Nucleus accumbens (tissue), 56 donors: ENCODE measurements at regions not wholly inside any gene's neighbourhood (a gene's known extent, or its start where the extent isn't known, plus 50 kb on each side); places are given as distances from the start of the nearest gene placed in this dataset.

ENCODE experiments used
- DNase-seq, 56 donors: peaks; one replicate each; lab custom pipeline; 2025; lab: John Stamatoyannopoulos, UW

DNA sequence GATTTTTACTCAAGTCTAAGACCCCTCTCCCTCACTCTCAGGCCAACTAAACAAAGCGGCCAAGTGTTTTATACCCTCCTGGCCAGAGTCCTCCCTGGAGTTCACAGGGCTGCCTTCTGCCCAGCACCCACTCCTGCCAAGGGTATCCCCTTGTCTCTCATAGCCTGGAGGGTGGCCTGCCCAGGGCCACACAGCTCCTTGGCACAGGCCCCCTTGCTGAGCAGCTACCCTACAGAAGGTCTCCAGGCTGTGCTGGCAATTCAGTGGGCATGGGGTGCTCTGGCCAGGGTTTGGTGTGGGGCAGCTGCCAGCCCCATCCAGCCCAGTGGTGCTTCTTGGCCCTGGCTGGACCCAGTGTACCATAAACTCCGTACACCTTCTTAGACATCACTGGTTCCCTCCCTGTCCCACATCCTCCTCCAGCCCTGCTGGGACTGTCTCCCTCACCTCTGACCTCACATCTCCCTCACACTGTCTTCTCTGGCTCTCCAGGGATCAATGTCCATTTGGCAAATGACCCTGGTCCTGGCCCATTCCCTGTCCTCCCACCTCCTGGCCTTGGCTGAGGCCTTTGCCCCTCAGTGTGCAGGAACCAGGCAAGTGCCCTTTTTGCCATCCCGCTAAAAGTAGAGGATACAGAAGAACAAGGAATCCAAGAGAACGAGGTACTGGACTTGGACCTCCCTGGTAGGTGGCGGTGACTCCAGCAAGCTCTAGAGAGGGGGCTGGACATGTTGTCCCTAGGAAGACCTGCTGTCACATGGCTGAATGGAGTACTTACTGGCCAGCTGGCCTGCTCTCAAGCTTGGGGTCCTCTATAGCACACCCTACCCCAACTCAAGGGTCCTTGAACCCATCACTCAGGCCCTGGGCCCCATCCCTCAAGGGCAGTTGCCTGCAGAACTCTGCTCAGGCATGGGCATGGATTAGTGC is 50.0 kb upstream of the TRPM1 start:
- DNase-seq: no peak

GRCh38 chr15:31153531-31153930 is 52.0 kb upstream of the TRPM1 start:
- no peak for DNase-seq

DNA sequence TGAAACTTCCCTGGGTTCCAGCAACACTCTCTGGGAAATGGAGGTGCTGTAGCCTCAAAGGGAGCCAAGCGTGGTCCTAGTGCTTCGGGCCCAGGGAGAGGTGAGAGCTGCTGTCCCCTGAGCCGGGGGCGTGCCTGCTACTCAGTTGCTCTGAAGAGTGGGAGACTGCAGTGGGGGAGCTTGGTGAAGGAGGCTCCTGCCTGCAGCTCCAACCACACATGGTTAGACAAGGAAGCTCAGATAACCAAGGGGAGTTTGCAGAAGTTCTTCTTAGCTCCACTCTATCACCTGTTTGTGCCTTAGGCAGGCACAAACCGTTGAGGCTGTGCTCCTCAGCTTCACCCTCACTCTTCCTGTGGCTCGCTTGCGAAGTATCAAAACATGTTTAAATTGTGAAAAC is 53.6 kb upstream of the TRPM1 start:
- DNase-seq: no peak

- no peak for DNase-seq
These were observed 54.7 kb upstream of the TRPM1 start for GRCh38 chr15:31156226-31156625.

- no peak for DNase-seq
These were observed 55.3 kb upstream of the TRPM1 start for GRCh38 chr15:31156808-31157207.

GRCh38 chr15:31157644-31158069 is 56.1 kb upstream of the TRPM1 start:
- no peak for DNase-seq

DNA sequence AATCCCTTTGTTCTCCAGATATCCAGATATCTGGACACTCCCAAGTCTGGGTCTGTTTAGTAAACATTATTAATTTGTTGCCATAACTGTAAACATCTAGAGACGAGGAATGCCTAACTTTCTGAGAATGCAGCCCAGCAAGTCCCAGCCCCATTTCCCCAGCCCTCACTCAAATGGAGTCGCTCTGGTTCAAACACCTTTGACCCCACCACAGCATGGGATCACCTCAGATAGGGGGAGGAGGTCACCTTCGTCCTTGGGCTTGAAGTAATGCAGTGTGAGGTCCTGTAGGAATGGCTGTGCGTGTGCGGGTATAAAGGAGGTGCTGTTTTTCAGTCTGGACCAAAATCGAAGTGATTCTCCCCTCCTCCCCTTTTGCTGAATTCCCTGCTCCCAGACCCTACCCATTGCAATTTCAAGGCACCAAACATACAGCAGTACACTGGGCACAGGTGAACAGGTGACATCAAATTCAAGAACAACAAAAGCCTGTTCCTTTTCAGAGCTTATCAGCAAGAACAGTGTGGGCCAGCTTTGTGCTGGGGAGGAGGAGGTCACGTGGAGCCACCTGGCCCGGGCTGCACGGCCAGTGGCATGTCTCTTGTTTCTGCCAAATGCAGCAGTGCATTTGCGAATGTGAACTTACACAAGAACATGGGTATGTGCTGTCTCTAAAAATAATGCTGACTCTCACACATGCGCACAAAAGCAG is 57.5 kb upstream of the TRPM1 start:
- DNase-seq: no peak

- no peak for DNase-seq
These were observed 58.3 kb upstream of the TRPM1 start for GRCh38 chr15:31159837-31160236.

- DNase-seq: no peak
These were observed 58.8 kb upstream of the TRPM1 start for GRCh38 chr15:31160297-31160696.

DNA sequence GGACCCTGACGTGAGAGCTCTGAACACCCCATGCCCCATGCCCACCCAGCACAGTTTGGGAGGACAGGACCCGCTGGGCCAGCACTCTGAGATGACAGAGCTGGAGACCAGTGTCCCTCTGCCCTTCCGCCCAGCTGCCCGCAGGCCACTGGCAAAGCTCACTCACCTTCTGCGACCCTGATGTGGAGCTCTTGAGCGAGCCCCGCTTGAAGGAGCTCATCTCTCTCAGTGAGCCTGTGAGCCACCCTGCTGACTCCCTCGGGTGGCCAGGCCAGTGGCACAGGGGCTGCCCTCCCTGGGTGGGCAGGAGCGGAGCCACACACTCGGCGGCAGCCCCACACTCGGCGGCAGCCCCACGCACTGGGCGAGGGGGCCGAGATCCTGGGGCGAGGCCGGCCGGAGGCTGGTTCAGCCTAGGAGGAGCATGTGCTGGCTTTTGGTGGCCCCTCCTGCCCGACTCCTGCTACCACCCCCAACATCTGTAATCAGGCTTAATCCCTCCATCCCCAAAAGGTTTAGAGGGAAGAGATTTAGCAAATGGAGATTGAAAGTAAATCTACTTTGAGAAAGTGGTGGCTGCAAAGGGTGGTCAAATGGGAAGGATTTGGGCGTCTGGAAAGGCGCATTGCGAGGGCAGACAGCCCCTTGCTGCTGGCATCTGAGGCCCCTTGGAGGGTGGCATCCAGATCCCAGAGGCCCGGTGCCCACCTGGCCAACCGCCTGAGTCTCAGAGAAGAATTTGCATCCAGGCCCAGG is 59.4 kb upstream of the TRPM1 start:
- DNase-seq: no peak

DNA sequence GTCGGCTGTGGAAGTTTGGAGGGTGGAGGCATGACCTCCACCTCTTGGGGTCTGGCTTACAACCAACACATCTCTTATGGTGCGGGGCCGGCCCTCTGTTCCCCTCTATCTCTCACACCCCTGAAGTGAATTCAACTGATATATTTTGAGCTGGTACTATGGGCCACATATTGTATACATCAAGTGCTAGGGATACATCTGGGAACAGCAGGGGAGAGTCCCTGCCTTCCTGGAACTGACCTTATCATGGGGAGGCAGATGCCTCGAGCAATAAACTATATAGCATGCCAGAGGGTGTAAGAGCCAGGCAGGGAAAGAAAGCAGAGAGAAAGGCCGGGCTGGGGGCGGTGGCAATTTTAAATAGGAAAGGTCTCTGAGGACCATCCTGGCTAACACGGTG is 60.4 kb upstream of the TRPM1 start:
- no peak for DNase-seq

DNA sequence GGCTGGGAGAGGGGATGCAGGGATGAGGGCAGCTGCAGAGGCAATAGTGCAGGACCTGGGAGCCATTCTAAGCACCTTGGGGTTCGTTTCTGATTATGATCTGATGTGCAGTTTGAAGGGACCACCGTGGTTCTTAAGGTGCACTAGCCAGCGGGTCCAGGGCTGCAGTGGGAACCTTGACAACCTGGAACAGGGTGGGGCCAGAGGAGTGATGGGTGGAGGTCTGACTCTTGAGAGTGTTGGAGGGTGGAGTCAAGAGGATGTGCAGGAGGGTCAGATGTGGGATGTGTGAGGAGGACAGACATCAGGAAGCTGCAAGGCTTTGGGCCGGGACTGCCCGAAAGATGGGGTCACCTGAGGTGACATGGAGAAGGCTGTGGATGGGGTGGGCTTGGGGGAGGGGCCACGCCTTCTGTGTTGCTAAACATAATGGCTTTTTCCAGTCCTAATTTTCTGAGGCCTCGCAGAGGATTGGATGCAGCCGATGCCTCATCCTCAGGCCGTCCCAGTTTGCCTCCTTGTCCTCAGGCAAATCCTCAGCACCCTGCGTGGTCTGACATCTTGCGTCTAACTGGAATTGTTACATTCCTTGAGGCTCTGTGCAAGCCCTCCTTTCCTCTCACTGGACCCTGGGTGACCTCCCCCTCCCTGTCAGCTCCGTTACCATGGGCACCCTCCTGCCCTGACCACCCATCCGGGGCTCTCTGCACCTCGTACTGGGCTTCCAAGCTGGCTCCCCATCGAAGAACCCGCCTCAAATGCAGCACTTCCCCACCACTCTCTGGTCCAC is 61.4 kb upstream of the TRPM1 start:
- DNase-seq: no peak

GRCh38 chr15:31163769-31164572 is 62.4 kb upstream of the TRPM1 start:
- no peak for DNase-seq

DNA sequence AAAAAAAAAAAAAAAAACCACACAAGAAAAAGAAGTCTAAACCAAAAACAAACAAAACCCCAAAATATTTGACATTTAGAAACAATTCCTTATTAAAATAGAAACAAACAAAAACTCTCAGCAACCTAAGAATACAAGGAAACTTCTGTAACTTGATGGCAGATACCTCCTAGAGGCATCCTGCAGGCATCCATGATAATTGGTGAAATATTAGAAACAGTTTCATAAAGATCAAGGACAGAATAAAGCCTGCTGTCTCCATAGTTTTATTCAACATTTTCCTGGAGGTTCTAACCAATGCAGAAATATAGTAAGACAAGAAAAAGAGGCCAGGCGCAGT is 63.0 kb upstream of the TRPM1 start:
- DNase-seq: no peak

GRCh38 chr15:31169558-31169957 is 68.0 kb upstream of the TRPM1 start:
- no peak for DNase-seq

GRCh38 chr15:31171731-31172130 is 70.2 kb upstream of the TRPM1 start:
- no peak for DNase-seq

GRCh38 chr15:31172606-31173005 is 71.1 kb upstream of the TRPM1 start:
- no peak for DNase-seq

GRCh38 chr15:31173790-31174450 is 72.4 kb upstream of the TRPM1 start:
- DNase-seq: no peak

DNA sequence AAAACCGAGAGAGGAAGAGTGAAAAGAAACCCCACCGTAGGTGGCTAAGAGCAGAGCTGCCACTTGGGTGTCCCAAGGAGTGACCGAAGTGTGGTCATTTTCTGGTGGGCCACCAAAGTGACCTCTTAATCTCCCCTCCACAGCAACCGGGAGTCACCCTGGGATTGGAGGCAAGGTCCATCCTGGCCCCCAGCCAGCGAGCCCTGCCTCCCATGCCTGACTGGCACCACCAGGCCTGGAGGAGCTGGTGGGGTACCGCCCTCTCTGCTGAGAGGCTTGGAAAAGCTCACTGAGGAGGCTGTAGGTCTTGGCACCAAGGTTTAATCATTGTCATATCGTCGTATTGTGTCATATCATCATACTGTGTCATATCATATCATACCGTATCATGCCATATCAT is 74.0 kb upstream of the TRPM1 start:
- DNase-seq: no peak
